ENCODE measurements at regions not wholly inside any gene's neighbourhood (a gene's known extent, or its start where the extent isn't known, plus 50 kb on each side); places are given as distances from the start of the nearest gene placed in this dataset.

GRCh38 chr1:4021974-4022268 lies 121.8 kb upstream of the C1orf174 start:
- in situ Hi-C loops (cut with MboI; ENCODE audit: low sequenced_read_pairs) = no loop called here
- Histone ChIP-seq H3K23ac (ENCODE audit: low read depth, low read length) (no peak overlapping the region), H3K18ac (ENCODE audit: low read depth, low read length) (no peak overlapping the region), H4K8ac (ENCODE audit: low read depth in 2 of 2, low read length in 2 of 2) (no peak overlapping the region), H3K4me2 (ENCODE audit: low read depth, low read length) (no peak overlapping the region), H3K14ac (replicated peaks; ENCODE audit: low read depth, low read length) (no peak overlapping the region), H3K4me1 (ENCODE audit: control insufficient read depth, insufficient read depth, low read length) (no peaks in the 10 kb centered on the region), H2BK120ac (ENCODE audit: low read depth, low read length) (no peak overlapping the region), H3K36me3 (ENCODE audit: control insufficient read depth, insufficient read depth, low read length) (no peaks in the 10 kb centered on the region), H2BK20ac (ENCODE audit: low read depth, low read length) (no peak overlapping the region), H3K9me1 (ENCODE audit: insufficient read depth, low read length) (no peaks in the 10 kb centered on the region), H4K91ac (ENCODE audit: insufficient read depth, low read depth, low read length) (no peak overlapping the region), H3K9ac (ENCODE audit: low read depth, low read length) (no peak overlapping the region), H3K9me3 (ENCODE audit: control insufficient read depth, insufficient read depth, low read length) (peaks cover 57% of the 10 kb centered on the region), H3K79me1 (ENCODE audit: low read depth in 1 of 2, low read length in 2 of 2) (no peaks in the 10 kb centered on the region), H2BK5ac (ENCODE audit: low read depth, low read length, poor library complexity, severe bottlenecking) (no peak overlapping the region), H2AK9ac (replicated peaks; ENCODE audit: low read depth, low read length, poor library complexity) (no peak overlapping the region), H2AFZ (replicated peaks; ENCODE audit: low read length, poor library complexity) (no peak overlapping the region), H3K27ac (ENCODE audit: insufficient read depth, low read length) (no peak overlapping the region), H2BK15ac (ENCODE audit: low read depth, low read length) (no peak overlapping the region), H3K56ac (ENCODE audit: extremely low read depth, insufficient read depth, low read length) (no peak overlapping the region), H4K20me1 (ENCODE audit: insufficient read depth, low read length) (no peaks in the 10 kb centered on the region), H3K27me3 (ENCODE audit: control insufficient read depth, insufficient read depth, low read length) (no peaks in the 10 kb centered on the region), H3K4ac (ENCODE audit: low read depth, low read length) (no peak overlapping the region), H4K5ac (ENCODE audit: low read depth, low read length) (no peak overlapping the region), H3K4me3 (ENCODE audit: insufficient read depth, low read depth, low read length) (no peak overlapping the region), H2AK5ac (ENCODE audit: low read depth, low read length) (no peak overlapping the region)
- DNase-seq (no peak), ATAC-seq (ENCODE audit: low read depth) (no peak)
- intact Hi-C loops (cut with micrococcal nuclease) = no loop called here
- WGBS, 2 experiments (ENCODE audit: extremely low coverage in 2 of 2, insufficient read length in 1 of 2) = 0% methylated on average over 1 of the region's 3 CpGs; no CpG with 5 or more reads in 1 of the 2 experiments
- POLR2A ChIA-PET (ENCODE audit: unreplicated experiment) = no interaction called here
- TF ChIP-seq ELK1 (IDR thresholded peaks at IDR 0.05; ENCODE audit: borderline replicate concordance, low read depth, low read length) = no peak
- TF ChIP-seq USF2 (IDR thresholded peaks at IDR 0.05; ENCODE audit: low read depth, low read length) = no peak
- no peak for TF ChIP-seq MAFK (IDR thresholded peaks at IDR 0.05; ENCODE audit: low read depth, low read length)
- TF ChIP-seq RFX5 (IDR thresholded peaks at IDR 0.05; ENCODE audit: low read depth, low read length) = no peak
- TF ChIP-seq FOS (IDR thresholded peaks at IDR 0.05; ENCODE audit: low read depth, low read length) = no peak
- no peak for TF ChIP-seq CTCF (conservative IDR thresholded peaks at IDR 0.05; ENCODE audit: low read depth, low read length)
- TF ChIP-seq SMC3 (IDR thresholded peaks at IDR 0.05; ENCODE audit: low read depth, low read length) = no peak
- TF ChIP-seq POLR2A (IDR thresholded peaks at IDR 0.05; ENCODE audit: low read depth, low read length) = no peak
- no peak for TF ChIP-seq CHD1 (IDR thresholded peaks at IDR 0.05; ENCODE audit: low read depth, low read length)
- TF ChIP-seq MAZ (IDR thresholded peaks at IDR 0.05; ENCODE audit: borderline replicate concordance, low read depth, low read length) = no peak
- TF ChIP-seq MXI1 (IDR thresholded peaks at IDR 0.05; ENCODE audit: borderline replicate concordance, low read depth, low read length) = no peak
- TF ChIP-seq CEBPB (IDR thresholded peaks at IDR 0.05; ENCODE audit: low read depth, low read length) = no peak
- dilution Hi-C loops (cut with HindIII; ENCODE audit: low sequenced_read_pairs, unreplicated experiment) = no loop called here
- CTCF ChIA-PET = no interaction called here
- BruUV-seq (replicated peaks) = no TSS peak
